GM18505 (cell line): ENCODE measurements at regions not wholly inside any gene's neighbourhood (a gene's known extent, or its start where the extent isn't known, plus 50 kb on each side); places are given as distances from the start of the nearest gene placed in this dataset.

Experiments used
- ATAC-seq: cut with Tn5 transposase; IDR thresholded peaks from one replicate; pipeline ENCODE4 v1.9.1; 2021; ENCODE audit not compliant: unreplicated experiment
- POLR2A ChIP-seq: IDR thresholded peaks from 4 replicates; pipeline ENCODE4 v1.6.1; 2011; ENCODE audit warnings: borderline replicate concordance; ENCODE audit not compliant: insufficient read depth, insufficient read length; ENCODE audit errors: extremely low read depth

DNA sequence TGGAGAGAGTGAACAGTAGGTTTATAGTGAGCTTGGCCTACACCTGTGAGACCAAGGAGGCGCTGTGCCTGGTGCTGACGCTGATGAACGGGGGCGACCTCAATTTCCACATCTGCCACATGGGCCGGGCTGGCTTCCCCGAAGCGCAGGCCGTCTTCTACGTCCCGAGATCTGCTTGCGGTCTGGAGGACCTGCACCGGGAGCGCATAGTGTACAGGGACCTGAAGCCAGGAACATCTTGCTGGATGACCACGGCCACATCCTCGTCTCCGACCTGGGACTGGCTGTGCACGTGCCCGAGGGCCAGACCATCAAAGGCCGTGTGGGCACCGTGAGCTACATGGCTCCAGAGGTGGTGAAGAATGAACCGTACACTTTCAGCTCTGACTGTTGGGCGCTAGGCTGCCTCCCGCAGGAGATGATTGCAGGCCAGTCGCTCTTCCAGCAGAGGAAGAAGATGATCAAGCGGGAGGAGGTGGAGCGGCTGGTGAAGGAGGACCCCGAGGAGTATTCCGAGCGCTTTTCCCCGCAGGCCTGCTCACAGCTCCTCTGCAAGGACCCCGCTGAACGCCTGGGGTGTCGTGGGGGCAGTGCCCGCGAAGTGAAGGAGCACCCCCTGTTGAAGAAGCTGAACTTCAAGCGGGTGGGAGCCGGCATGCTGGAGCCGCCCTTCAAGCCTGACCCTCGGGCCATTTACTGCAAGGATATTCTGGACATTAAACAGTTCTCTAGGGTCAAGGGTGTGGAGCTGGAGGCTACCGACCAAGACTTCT, 139.0 kb downstream of the ZDHHC20 start:
- no peak for TF ChIP-seq POLR2A
- no peak for ATAC-seq

DNA sequence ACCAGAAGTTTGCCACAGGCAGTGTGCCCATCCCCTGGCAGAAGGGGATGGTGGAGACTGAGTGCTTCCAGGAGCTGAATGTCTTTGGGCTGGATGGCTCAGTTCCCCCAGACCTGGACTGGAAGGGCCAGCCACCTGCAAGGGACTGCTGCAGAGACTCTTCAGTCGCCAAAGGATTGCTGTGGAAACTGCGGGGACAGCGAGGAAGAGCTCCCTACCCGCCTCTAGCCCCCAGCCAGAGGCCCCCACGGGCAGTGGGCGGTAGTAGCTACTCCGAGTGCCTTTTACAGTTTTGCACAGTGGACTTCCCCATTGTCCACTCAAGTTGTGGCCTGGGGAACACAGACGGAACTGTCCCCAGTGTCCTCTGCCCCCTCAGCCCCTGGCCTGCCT, 138.5 kb downstream of the ZDHHC20 start:
- TF ChIP-seq POLR2A, result no peak
- no peak for ATAC-seq

DNA sequence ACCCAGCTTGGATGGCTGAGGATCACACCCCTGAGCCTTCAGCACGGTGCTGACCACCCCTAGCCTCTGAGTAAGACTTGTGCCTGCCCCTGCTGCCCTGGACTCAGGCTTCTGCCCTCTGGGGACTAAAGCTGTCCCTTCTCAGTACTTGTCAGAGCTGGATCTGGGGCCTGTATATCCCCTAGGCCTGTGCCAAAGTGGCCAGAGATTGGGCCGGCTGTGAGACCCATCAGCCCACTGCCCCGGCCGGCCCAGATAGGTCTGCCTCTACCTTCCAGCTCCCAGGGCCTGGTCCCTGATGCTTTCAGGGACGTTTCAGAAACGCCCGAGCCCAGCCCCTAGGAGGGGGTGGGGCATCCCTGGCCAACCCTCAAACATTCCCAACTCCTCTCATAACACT, 137.8 kb downstream of the ZDHHC20 start:
- no peak for ATAC-seq
- TF ChIP-seq POLR2A, result no peak

DNA sequence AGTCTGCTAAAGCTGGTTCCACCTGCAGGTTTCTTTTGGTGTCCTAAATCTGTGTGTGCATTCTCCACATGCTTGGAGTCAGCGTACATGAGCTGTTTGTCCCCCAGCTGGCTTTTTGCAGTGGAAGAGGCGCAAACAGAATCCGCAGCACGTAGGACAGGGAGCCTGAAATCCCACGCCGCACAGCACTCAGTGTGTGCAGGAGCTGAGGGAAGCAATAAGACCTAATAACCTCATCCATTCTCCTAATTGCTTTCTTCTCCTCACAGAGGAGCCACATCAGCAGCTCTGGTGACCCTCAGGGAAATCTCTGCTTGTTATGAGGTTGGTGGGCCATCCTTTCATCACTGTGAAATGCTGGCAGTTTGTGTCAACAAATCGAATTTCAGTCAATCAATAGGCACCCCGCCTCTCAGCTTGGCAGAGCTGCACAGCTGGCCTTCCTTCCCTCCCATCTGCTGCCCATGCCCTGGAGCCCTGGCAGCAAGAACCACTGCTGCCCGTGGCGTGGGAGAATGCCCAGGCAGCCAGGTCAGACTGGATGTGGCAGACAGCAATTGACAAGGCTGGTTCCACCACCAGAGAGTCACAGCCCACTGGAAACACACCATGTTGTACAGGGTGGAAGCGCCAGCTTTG, 136.7 kb downstream of the ZDHHC20 start:
- no peak for ATAC-seq

More for the DNA sequence above, 136.7 kb downstream of the ZDHHC20 start:
- no peak for TF ChIP-seq POLR2A
